ENCODE measurements at regions not wholly inside any gene's neighbourhood (a gene's known extent, or its start where the extent isn't known, plus 50 kb on each side); places are given as distances from the start of the nearest gene placed in this dataset.
"Not testable (repeated sequence)": the region's sequence is repeated elsewhere in the genome, so short reads cannot be mapped to it uniquely, and the experiment has no call there.

- Histone ChIP-seq H3F3A (ENCODE audit: insufficient read depth) (no peaks in the 10 kb centered on the region), H3K9me3 (ENCODE audit: insufficient read depth, low read length) (no peaks in the 10 kb centered on the region), H2AFZ (ENCODE audit: low read depth, low read length, severe bottlenecking) (no peak overlapping the region), H3K27ac (ENCODE audit: low read depth, low read length) (no peak overlapping the region), H4K20me1 (ENCODE audit: low read depth, low read length) (no peaks in the 10 kb centered on the region), H3K27me3 (ENCODE audit: low read length) (no peaks in the 10 kb centered on the region), H3K9me2 (replicated peaks; ENCODE audit: insufficient read depth, low read length) (no peaks in the 10 kb centered on the region), H3K79me2 (ENCODE audit: insufficient read depth, low read length) (no peaks in the 10 kb centered on the region), H3K4me2 (ENCODE audit: low read depth, low read length, poor library complexity, severe bottlenecking) (no peak overlapping the region), H3K9ac (ENCODE audit: low read length) (no peak overlapping the region), H3K36me3 (ENCODE audit: low read length) (no peaks in the 10 kb centered on the region), H3K4me3 (ENCODE audit: insufficient read depth, low read length, poor library complexity, severe bottlenecking) (no peak overlapping the region)
- TF ChIP-seq CTCF (IDR thresholded peaks at IDR 0.05; ENCODE audit: insufficient read depth, low read length, poor library complexity, severe bottlenecking): no peak
- TF ChIP-seq EZH2phosphoT487 (conservative IDR thresholded peaks at IDR 0.05; ENCODE audit: low read length): no peak
Observed at GRCh38 chr6:169974663-169975062, 223.2 kb downstream of the ERMARD start.

GRCh38 chr6:169973588-169974467 is 222.4 kb downstream of the ERMARD start:
- not testable (repeated sequence) for H3K27ac ChIP-seq (ENCODE audit: low read depth, low read length); H3K27me3 ChIP-seq (ENCODE audit: low read length)

DNA sequence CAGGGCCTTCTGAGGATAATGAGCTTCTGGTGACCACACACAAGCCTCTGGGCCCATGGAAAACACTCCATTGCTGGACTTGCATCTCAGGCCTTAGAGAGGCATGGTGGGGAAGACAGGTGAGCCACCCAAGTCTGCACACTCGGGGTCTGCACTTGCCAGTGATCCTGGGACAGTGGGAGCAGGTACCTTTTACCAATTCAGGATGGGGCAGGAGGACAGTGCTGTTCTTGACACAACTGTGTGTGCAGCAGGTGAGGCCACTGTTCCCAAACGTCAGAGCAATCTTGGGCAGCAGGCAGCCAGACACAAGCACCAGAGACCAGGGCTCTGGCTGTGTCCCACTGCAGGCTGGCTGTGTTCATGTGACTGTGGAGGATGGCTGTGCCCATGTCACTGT is 221.3 kb downstream of the ERMARD start:
- no peak overlapping the region for H2AFZ ChIP-seq (ENCODE audit: low read depth, low read length, severe bottlenecking)
- H3K79me2 ChIP-seq (ENCODE audit: insufficient read depth, low read length): no peaks in the 10 kb centered on the region
- H3K9ac ChIP-seq (ENCODE audit: low read length): no peak overlapping the region
- no peak overlapping the region for H3K4me2 ChIP-seq (ENCODE audit: low read depth, low read length, poor library complexity, severe bottlenecking)
- no peaks in the 10 kb centered on the region for H3K36me3 ChIP-seq (ENCODE audit: low read length)
- TF ChIP-seq CTCF (IDR thresholded peaks at IDR 0.05; ENCODE audit: insufficient read depth, low read length, poor library complexity, severe bottlenecking) (no peak), EZH2phosphoT487 (conservative IDR thresholded peaks at IDR 0.05; ENCODE audit: low read length) (no peak)
- H3K4me3 ChIP-seq (ENCODE audit: insufficient read depth, low read length, poor library complexity, severe bottlenecking): no peak overlapping the region
- no peaks in the 10 kb centered on the region for H3K9me2 ChIP-seq (replicated peaks; ENCODE audit: insufficient read depth, low read length)
- no peaks in the 10 kb centered on the region for H4K20me1 ChIP-seq (ENCODE audit: low read depth, low read length)
- H3K27ac ChIP-seq (ENCODE audit: low read depth, low read length): no peak overlapping the region
- H3K27me3 ChIP-seq (ENCODE audit: low read length): no peaks in the 10 kb centered on the region
- no peaks in the 10 kb centered on the region for H3F3A ChIP-seq (ENCODE audit: insufficient read depth)
- no peaks in the 10 kb centered on the region for H3K9me3 ChIP-seq (ENCODE audit: insufficient read depth, low read length)

More at GRCh38 chr6:169973588-169974467, 222.4 kb downstream of the ERMARD start:
- H3K4me2 ChIP-seq (ENCODE audit: low read depth, low read length, poor library complexity, severe bottlenecking); H3K36me3 ChIP-seq (ENCODE audit: low read length); H3K4me3 ChIP-seq (ENCODE audit: insufficient read depth, low read length, poor library complexity, severe bottlenecking); H4K20me1 ChIP-seq (ENCODE audit: low read depth, low read length); H2AFZ ChIP-seq (ENCODE audit: low read depth, low read length, severe bottlenecking); H3K9ac ChIP-seq (ENCODE audit: low read length); H3K9me2 ChIP-seq (replicated peaks; ENCODE audit: insufficient read depth, low read length); H3F3A ChIP-seq (ENCODE audit: insufficient read depth); H3K79me2 ChIP-seq (ENCODE audit: insufficient read depth, low read length); H3K9me3 ChIP-seq (ENCODE audit: insufficient read depth, low read length): not testable (repeated sequence)

- H3K4me3 ChIP-seq (ENCODE audit: insufficient read depth, low read length, poor library complexity, severe bottlenecking): no peak overlapping the region
- no peaks in the 10 kb centered on the region for H3F3A ChIP-seq (ENCODE audit: insufficient read depth)
- no peak for TF ChIP-seq EZH2phosphoT487 (conservative IDR thresholded peaks at IDR 0.05; ENCODE audit: low read length)
- TF ChIP-seq CTCF (IDR thresholded peaks at IDR 0.05; ENCODE audit: insufficient read depth, low read length, poor library complexity, severe bottlenecking): no peak
- no peaks in the 10 kb centered on the region for H3K27me3 ChIP-seq (ENCODE audit: low read length)
- H3K9me3 ChIP-seq (ENCODE audit: insufficient read depth, low read length): no peaks in the 10 kb centered on the region
- no peaks in the 10 kb centered on the region for H3K9me2 ChIP-seq (replicated peaks; ENCODE audit: insufficient read depth, low read length)
- H4K20me1 ChIP-seq (ENCODE audit: low read depth, low read length): no peaks in the 10 kb centered on the region
- no peak overlapping the region for H3K4me2 ChIP-seq (ENCODE audit: low read depth, low read length, poor library complexity, severe bottlenecking)
- H2AFZ ChIP-seq (ENCODE audit: low read depth, low read length, severe bottlenecking): no peak overlapping the region
- no peaks in the 10 kb centered on the region for H3K36me3 ChIP-seq (ENCODE audit: low read length)
- no peak overlapping the region for H3K27ac ChIP-seq (ENCODE audit: low read depth, low read length)
- no peaks in the 10 kb centered on the region for H3K79me2 ChIP-seq (ENCODE audit: insufficient read depth, low read length)
- no peak overlapping the region for H3K9ac ChIP-seq (ENCODE audit: low read length)
Observed at GRCh38 chr6:169972101-169972651, 220.8 kb downstream of the ERMARD start.

All from SU-DHL-6 (cell line).